SK-N-SH (cell line): ENCODE measurements at regions not wholly inside any gene's neighbourhood (a gene's known extent, or its start where the extent isn't known, plus 50 kb on each side); places are given as distances from the start of the nearest gene placed in this dataset.

Source experiments
- CTCF ChIA-PET: fragments of 300-600, 350-600 bp; formaldehyde crosslinking; extraction: SDS; loops from one replicate; lab custom pipeline; 2021; lab: Yijun Ruan, JAX
- POLR2A ChIA-PET: fragments of 350-600 bp; sonication (Branson Sonifier 250); formaldehyde crosslinking; extraction: SDS; loops from one replicate; lab custom pipeline; 2020; ENCODE audit warnings: antibody characterized with exemption, inconsistent platforms; lab: Yijun Ruan, JAX
- DNase-seq: peaks from one replicate; pipeline ENCODE4 v3.0.0; 2012
- H2AFZ ChIP-seq: fragments of 200-600 bp; sonication (generic); 2 replicates; pipeline ENCODE4 v1.8.1; 2016; ENCODE audit warnings: antibody characterized with exemption, mild to moderate bottlenecking, low read depth
- H3F3A ChIP-seq: fragments of 200-600 bp; sonication (generic); replicated peaks from 2 replicates; pipeline ENCODE3; 2016; ENCODE audit warnings: antibody characterized with exemption, mild to moderate bottlenecking; ENCODE audit not compliant: insufficient read depth
- H3K27ac ChIP-seq, 2 experiments: fragments of 200-500 bp in 1 of 2; fragments of 200-600 bp in 1 of 2; sonication (Bioruptor generic) in 1 of 2; sonication (generic), shearing (Covaris generic) in 1 of 2; 2 replicates each; pipeline versions ENCODE4 v1.5.1 to v1.6.1; 2014 to 2016; ENCODE audit warnings: low read depth in 2 of 2, inconsistent platforms in 1 of 2, low read length in 1 of 2, mild to moderate bottlenecking in 1 of 2, mixed read lengths in 1 of 2
- H3K27me3 ChIP-seq: fragments of 200-600 bp; sonication (generic), shearing (Covaris generic); 2 replicates; pipeline ENCODE4 v1.6.1; 2016; ENCODE audit warnings: mixed run types; ENCODE audit not compliant: insufficient read depth
- H3K36me3 ChIP-seq, 2 experiments: fragments of 200-500 bp in 1 of 2; fragments of 200-600 bp in 1 of 2; sonication (Bioruptor generic) in 1 of 2; sonication (generic) in 1 of 2; replicated peaks in 1 of 2; 2 replicates each; pipeline versions ENCODE3 to v1.5.1; 2014 to 2016; ENCODE audit warnings: low read length in 1 of 2, mild to moderate bottlenecking in 1 of 2; ENCODE audit not compliant: insufficient read depth in 2 of 2, control insufficient read depth in 1 of 2
- H3K4me1 ChIP-seq, 2 experiments: fragments of 200-500 bp in 1 of 2; fragments of 200-600 bp in 1 of 2; sonication (Bioruptor generic) in 1 of 2; sonication (generic), shearing (Covaris generic) in 1 of 2; 2 replicates each; pipeline versions ENCODE4 v1.5.1 to v1.6.1; 2014 to 2016; ENCODE audit warnings: low read depth in 1 of 2, low read length in 1 of 2, mixed run types in 1 of 2; ENCODE audit not compliant: insufficient read depth in 2 of 2, control insufficient read depth in 1 of 2
- H3K4me2 ChIP-seq: fragments of 200-600 bp; sonication (generic), shearing (Covaris generic); 2 replicates; pipeline ENCODE4 v1.6.1; 2017; ENCODE audit warnings: mixed run types
- H3K4me3 ChIP-seq, 2 experiments: fragments of 200-500 bp in 1 of 2; fragments of 200-600 bp in 1 of 2; sonication (Bioruptor generic) in 1 of 2; sonication (generic), shearing (Covaris generic) in 1 of 2; 2 replicates each; pipeline versions ENCODE4 v1.5.1 to v1.8.1; 2014 to 2016; ENCODE audit warnings: low read depth in 2 of 2, inconsistent platforms in 1 of 2, low read length in 1 of 2, mild to moderate bottlenecking in 1 of 2, mixed read lengths in 1 of 2, moderate library complexity in 1 of 2
- H3K79me2 ChIP-seq: fragments of 200-600 bp; sonication (generic); 2 replicates; pipeline ENCODE4 v1.8.1; 2017; ENCODE audit warnings: mild to moderate bottlenecking; ENCODE audit not compliant: insufficient read depth
- H3K9ac ChIP-seq: fragments of 200-600 bp; sonication (generic); 2 replicates; pipeline ENCODE4 v1.6.1; 2017; ENCODE audit warnings: mixed run types
- H3K9me2 ChIP-seq: fragments of 200-600 bp; sonication (generic); 2 replicates; pipeline ENCODE4 v1.6.1; 2017; ENCODE audit warnings: mixed run types
- H3K9me3 ChIP-seq: fragments of 200-600 bp; sonication (generic); 2 replicates; pipeline ENCODE4 v1.6.1; 2017; ENCODE audit warnings: mixed run types, mild to moderate bottlenecking, moderate library complexity
- H4K20me1 ChIP-seq: fragments of 200-600 bp; sonication (generic); 2 replicates; pipeline ENCODE4 v1.6.1; 2017; ENCODE audit warnings: mild to moderate bottlenecking, mixed run types; ENCODE audit not compliant: insufficient read depth
- EP300 ChIP-seq, 2 experiments: IDR thresholded peaks; 2 replicates each; pipeline versions ENCODE4 v1.4.0 to v1.6.1; 2012; ENCODE audit warnings: borderline replicate concordance in 1 of 2, low read depth in 1 of 2, low read length in 1 of 2
- FOSL2 ChIP-seq: IDR thresholded peaks from 2 replicates; pipeline ENCODE4 v1.4.0; 2012; ENCODE audit warnings: low read depth, mild to moderate bottlenecking, moderate library complexity, borderline replicate concordance
- FOXM1 ChIP-seq: IDR thresholded peaks from 2 replicates; pipeline ENCODE4 v1.4.0; 2012; ENCODE audit warnings: low read depth, mild to moderate bottlenecking
- MXI1 ChIP-seq: IDR thresholded peaks from 2 replicates; pipeline ENCODE4 v1.6.1; 2012; ENCODE audit warnings: mild to moderate bottlenecking, low read depth, low read length, improper control_type of control experiment
- NRF1 ChIP-seq: IDR thresholded peaks from 2 replicates; pipeline ENCODE4 v1.6.1; 2012; ENCODE audit warnings: low read depth, mild to moderate bottlenecking, low read length
- RAD21 ChIP-seq: IDR thresholded peaks from 2 replicates; pipeline ENCODE4 v1.6.1; 2012; ENCODE audit warnings: mild to moderate bottlenecking, low read length
- RXRA ChIP-seq: IDR thresholded peaks from 2 replicates; pipeline ENCODE4 v1.4.0; 2012; ENCODE audit warnings: low read depth, mild to moderate bottlenecking, borderline replicate concordance
- WGBS: methylation state at CpG from one replicate; pipeline ENCODE4 v1.1.6; 2017; ENCODE audit warnings: low lambda C conversion rate; 5-methylcytosine and 5-hydroxymethylcytosine counted together
- TF ChIP-seq, protein P1 (sequence below): fragments of 200-600 bp; sonication (generic); IDR thresholded peaks from 2 replicates; pipeline ENCODE4 v1.6.1; 2017; ENCODE audit warnings: antibody characterized with exemption, mild to moderate bottlenecking, moderate library complexity
- TF ChIP-seq, protein P2 (sequence below): IDR thresholded peaks from 2 replicates; pipeline ENCODE4 v1.4.0; 2012; ENCODE audit warnings: low read depth, borderline replicate concordance
- TF ChIP-seq, protein P3 (sequence below): IDR thresholded peaks from 2 replicates; pipeline ENCODE4; 2012
- TF ChIP-seq, protein P4 (sequence below): IDR thresholded peaks from 2 replicates; pipeline ENCODE4 v1.4.0; 2012; ENCODE audit warnings: low read depth, borderline replicate concordance

DNA sequence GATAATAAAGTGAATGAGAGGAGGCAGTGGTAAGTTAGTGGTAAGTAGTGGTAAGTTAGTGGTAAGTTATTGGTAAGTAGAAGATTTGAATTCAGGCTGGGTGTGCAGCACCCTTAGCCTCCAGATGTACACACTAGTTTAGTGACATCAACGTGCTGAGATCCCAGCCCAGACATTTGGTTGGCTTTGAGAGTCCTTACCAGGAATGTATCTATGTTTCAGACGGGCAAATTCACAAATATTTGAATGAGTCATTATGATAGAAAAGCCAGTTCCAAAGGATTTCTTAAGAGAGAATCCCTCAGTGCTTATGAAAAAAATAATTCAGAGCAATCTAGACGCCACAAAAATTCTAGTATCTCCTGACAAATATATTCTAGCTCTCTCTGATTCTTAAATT lies 70.0 kb downstream of the ARL4A start (continued):
- TF ChIP-seq, protein P1, sequence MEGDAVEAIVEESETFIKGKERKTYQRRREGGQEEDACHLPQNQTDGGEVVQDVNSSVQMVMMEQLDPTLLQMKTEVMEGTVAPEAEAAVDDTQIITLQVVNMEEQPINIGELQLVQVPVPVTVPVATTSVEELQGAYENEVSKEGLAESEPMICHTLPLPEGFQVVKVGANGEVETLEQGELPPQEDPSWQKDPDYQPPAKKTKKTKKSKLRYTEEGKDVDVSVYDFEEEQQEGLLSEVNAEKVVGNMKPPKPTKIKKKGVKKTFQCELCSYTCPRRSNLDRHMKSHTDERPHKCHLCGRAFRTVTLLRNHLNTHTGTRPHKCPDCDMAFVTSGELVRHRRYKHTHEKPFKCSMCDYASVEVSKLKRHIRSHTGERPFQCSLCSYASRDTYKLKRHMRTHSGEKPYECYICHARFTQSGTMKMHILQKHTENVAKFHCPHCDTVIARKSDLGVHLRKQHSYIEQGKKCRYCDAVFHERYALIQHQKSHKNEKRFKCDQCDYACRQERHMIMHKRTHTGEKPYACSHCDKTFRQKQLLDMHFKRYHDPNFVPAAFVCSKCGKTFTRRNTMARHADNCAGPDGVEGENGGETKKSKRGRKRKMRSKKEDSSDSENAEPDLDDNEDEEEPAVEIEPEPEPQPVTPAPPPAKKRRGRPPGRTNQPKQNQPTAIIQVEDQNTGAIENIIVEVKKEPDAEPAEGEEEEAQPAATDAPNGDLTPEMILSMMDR = no peak
- TF ChIP-seq, protein P2, sequence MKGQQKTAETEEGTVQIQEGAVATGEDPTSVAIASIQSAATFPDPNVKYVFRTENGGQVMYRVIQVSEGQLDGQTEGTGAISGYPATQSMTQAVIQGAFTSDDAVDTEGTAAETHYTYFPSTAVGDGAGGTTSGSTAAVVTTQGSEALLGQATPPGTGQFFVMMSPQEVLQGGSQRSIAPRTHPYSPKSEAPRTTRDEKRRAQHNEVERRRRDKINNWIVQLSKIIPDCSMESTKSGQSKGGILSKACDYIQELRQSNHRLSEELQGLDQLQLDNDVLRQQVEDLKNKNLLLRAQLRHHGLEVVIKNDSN = no peak
- TF ChIP-seq RAD21 = no peak
- peak; percentile 75 for TF ChIP-seq FOSL2

DNA sequence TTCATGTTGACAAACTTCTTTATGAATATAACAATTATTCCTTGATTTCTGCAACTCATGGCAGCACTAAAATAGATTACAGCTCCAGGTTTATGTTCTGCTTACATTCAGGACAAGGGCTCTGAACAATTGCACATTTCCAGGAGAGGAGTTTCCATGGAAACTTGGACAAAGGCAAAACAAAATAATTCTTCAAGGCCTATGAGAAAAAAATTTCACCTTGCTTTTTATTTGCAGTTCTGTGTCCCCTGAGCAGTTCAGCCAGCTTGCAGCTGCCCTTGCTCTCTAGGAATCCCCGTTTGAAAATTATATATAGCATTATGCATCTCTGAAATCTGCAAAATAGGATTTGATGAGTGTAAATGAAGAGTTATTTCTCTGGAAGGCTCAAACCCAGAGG lies 71.7 kb downstream of the ARL4A start:
- Histone ChIP-seq H2AFZ (no peak overlapping the region), H3F3A (peaks cover 12% of the 10 kb centered on the region), H3K4me2 (no peak overlapping the region), H3K9me3 (no peaks in the 10 kb centered on the region), H3K27me3 (no peaks in the 10 kb centered on the region), H3K27ac (no peak overlapping the region), H3K9me2 (no peaks in the 10 kb centered on the region), H4K20me1 (no peaks in the 10 kb centered on the region), H3K4me1 (no peaks in the 10 kb centered on the region), H3K79me2 (no peaks in the 10 kb centered on the region), H3K9ac (no peak overlapping the region), H3K4me3 (no peak overlapping the region), H3K36me3 (no peaks in the 10 kb centered on the region)
- WGBS = 10% methylated on average over 1 of the region's 1 CpG
- TF ChIP-seq, protein P3, sequence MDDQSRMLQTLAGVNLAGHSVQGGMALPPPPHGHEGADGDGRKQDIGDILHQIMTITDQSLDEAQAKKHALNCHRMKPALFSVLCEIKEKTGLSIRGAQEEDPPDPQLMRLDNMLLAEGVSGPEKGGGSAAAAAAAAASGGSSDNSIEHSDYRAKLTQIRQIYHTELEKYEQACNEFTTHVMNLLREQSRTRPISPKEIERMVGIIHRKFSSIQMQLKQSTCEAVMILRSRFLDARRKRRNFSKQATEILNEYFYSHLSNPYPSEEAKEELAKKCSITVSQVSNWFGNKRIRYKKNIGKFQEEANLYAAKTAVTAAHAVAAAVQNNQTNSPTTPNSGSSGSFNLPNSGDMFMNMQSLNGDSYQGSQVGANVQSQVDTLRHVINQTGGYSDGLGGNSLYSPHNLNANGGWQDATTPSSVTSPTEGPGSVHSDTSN = no peak
- TF ChIP-seq, protein P1 = no peak
- TF ChIP-seq RXRA = no peak
- TF ChIP-seq RAD21 = no peak
- no peak for TF ChIP-seq MXI1
- TF ChIP-seq EP300 (IDR thresholded peaks at IDR 0.05; ENCODE audit: borderline replicate concordance in 1 of 2, low read depth in 1 of 2, low read length in 1 of 2) = no peak
- TF ChIP-seq, protein P4, sequence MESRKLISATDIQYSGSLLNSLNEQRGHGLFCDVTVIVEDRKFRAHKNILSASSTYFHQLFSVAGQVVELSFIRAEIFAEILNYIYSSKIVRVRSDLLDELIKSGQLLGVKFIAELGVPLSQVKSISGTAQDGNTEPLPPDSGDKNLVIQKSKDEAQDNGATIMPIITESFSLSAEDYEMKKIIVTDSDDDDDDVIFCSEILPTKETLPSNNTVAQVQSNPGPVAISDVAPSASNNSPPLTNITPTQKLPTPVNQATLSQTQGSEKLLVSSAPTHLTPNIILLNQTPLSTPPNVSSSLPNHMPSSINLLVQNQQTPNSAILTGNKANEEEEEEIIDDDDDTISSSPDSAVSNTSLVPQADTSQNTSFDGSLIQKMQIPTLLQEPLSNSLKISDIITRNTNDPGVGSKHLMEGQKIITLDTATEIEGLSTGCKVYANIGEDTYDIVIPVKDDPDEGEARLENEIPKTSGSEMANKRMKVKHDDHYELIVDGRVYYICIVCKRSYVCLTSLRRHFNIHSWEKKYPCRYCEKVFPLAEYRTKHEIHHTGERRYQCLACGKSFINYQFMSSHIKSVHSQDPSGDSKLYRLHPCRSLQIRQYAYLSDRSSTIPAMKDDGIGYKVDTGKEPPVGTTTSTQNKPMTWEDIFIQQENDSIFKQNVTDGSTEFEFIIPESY = no peak
- TF ChIP-seq FOXM1 = no peak
- no peak for TF ChIP-seq NRF1
- POLR2A ChIA-PET = no interaction called here
- no peak for DNase-seq
- CTCF ChIA-PET = no interaction called here
